ENCODE measurements at regions not wholly inside any gene's neighbourhood (a gene's known extent, or its start where the extent isn't known, plus 50 kb on each side); places are given as distances from the start of the nearest gene placed in this dataset.
A peak's percentile ranks its signal among the peaks of the same experiment; 100 is the strongest.

DNA sequence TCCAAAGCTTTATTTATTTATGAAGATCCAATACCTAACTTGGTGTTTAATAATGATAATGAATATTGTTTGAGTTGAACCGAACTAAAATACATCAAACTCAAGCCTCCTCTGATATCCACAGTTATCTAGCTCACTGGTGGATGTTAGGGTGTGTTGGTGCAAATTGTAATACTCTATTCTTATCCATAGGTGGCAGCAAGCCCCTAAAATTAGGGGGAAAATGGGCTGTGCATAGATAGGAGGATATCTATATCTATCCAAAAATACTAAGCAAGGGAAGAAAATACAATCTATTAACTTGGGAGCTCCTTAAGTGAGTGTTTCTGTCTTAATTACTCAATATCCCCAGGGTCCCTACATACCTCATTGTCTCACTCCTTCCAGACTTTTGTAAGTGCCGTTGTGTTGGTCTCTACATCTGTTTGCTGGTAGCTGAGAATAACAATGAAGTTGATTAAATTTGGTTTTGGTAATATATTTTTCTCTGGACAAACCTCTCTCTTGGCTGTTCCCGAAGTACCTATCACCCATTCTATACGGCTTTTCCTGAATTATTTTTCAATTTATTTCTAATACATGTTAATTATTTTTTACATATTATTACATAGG lies 55.0 kb upstream of the VWDE start:
- TF ChIP-seq, protein P1, sequence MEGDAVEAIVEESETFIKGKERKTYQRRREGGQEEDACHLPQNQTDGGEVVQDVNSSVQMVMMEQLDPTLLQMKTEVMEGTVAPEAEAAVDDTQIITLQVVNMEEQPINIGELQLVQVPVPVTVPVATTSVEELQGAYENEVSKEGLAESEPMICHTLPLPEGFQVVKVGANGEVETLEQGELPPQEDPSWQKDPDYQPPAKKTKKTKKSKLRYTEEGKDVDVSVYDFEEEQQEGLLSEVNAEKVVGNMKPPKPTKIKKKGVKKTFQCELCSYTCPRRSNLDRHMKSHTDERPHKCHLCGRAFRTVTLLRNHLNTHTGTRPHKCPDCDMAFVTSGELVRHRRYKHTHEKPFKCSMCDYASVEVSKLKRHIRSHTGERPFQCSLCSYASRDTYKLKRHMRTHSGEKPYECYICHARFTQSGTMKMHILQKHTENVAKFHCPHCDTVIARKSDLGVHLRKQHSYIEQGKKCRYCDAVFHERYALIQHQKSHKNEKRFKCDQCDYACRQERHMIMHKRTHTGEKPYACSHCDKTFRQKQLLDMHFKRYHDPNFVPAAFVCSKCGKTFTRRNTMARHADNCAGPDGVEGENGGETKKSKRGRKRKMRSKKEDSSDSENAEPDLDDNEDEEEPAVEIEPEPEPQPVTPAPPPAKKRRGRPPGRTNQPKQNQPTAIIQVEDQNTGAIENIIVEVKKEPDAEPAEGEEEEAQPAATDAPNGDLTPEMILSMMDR (conservative IDR thresholded peaks at IDR 0.05; ENCODE audit: low read depth in 2 of 2): peak; percentile 83 to 97
- TF ChIP-seq CREB1 (CRISPR knock-in tag; IDR thresholded peaks at IDR 0.05; ENCODE audit: low read depth) (no peak), EZH2phosphoT487 (IDR thresholded peaks at IDR 0.05; ENCODE audit: unreplicated experiment) (no peak), EZH2 (IDR thresholded peaks at IDR 0.05; ENCODE audit: low read depth, unreplicated experiment) (no peak), POLR2AphosphoS5 (IDR thresholded peaks at IDR 0.05; ENCODE audit: low read depth) (no peak), JUNB (IDR thresholded peaks at IDR 0.05; ENCODE audit: unreplicated experiment) (no peak), ZNF331 (CRISPR knock-in tag; IDR thresholded peaks at IDR 0.05; ENCODE audit: low read depth) (no peak), STAT1 (IDR thresholded peaks at IDR 0.05; ENCODE audit: unreplicated experiment) (no peak), NANOG (IDR thresholded peaks at IDR 0.05; ENCODE audit: borderline replicate concordance) (no peak), ZNF114 (CRISPR knock-in tag; IDR thresholded peaks at IDR 0.05) (no peak)
- TF ChIP-seq, protein P2, sequence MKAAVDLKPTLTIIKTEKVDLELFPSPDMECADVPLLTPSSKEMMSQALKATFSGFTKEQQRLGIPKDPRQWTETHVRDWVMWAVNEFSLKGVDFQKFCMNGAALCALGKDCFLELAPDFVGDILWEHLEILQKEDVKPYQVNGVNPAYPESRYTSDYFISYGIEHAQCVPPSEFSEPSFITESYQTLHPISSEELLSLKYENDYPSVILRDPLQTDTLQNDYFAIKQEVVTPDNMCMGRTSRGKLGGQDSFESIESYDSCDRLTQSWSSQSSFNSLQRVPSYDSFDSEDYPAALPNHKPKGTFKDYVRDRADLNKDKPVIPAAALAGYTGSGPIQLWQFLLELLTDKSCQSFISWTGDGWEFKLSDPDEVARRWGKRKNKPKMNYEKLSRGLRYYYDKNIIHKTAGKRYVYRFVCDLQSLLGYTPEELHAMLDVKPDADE (IDR thresholded peaks at IDR 0.05): no peak
- TF ChIP-seq, protein P3, sequence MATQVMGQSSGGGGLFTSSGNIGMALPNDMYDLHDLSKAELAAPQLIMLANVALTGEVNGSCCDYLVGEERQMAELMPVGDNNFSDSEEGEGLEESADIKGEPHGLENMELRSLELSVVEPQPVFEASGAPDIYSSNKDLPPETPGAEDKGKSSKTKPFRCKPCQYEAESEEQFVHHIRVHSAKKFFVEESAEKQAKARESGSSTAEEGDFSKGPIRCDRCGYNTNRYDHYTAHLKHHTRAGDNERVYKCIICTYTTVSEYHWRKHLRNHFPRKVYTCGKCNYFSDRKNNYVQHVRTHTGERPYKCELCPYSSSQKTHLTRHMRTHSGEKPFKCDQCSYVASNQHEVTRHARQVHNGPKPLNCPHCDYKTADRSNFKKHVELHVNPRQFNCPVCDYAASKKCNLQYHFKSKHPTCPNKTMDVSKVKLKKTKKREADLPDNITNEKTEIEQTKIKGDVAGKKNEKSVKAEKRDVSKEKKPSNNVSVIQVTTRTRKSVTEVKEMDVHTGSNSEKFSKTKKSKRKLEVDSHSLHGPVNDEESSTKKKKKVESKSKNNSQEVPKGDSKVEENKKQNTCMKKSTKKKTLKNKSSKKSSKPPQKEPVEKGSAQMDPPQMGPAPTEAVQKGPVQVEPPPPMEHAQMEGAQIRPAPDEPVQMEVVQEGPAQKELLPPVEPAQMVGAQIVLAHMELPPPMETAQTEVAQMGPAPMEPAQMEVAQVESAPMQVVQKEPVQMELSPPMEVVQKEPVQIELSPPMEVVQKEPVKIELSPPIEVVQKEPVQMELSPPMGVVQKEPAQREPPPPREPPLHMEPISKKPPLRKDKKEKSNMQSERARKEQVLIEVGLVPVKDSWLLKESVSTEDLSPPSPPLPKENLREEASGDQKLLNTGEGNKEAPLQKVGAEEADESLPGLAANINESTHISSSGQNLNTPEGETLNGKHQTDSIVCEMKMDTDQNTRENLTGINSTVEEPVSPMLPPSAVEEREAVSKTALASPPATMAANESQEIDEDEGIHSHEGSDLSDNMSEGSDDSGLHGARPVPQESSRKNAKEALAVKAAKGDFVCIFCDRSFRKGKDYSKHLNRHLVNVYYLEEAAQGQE (IDR thresholded peaks at IDR 0.05; ENCODE audit: unreplicated experiment): no peak
